IMR-90 (cell line): ENCODE measurements at regions not wholly inside any gene's neighbourhood (a gene's known extent, or its start where the extent isn't known, plus 50 kb on each side); places are given as distances from the start of the nearest gene placed in this dataset.

Experiments
- ATAC-seq: fragments of 200-7000 bp; cut with Tn5 transposase; 2 replicates; pipeline ENCODE4 v1.9.1; 2020; ENCODE audit warnings: low read depth, mild to moderate bottlenecking, moderate library complexity
- BruUV-seq: library from RNA; stranded (reverse); fragments of 400-500 nt; replicated peaks from 2 replicates; lab custom pipeline; 2021; lab: Mats Ljungman, UMichigan
- CTCF ChIA-PET: fragments of 300-600 bp; formaldehyde crosslinking; extraction: SDS; loops from one replicate; lab custom pipeline; 2021; ENCODE audit warnings: antibody characterized with exemption; lab: Yijun Ruan, JAX
- POLR2A ChIA-PET: fragments of 300-600 bp; sonication (Branson Sonifier 250); formaldehyde crosslinking; loops from one replicate; lab custom pipeline; 2022; ENCODE audit warnings: antibody characterized with exemption; ENCODE audit not compliant: unreplicated experiment; lab: Charles Lee
- DNase-seq: peaks from one replicate; pipeline ENCODE4 v3.0.0; 2013
- H2AFZ ChIP-seq: replicated peaks from 2 replicates; pipeline ENCODE3; 2013; ENCODE audit warnings: low read length, mild to moderate bottlenecking; ENCODE audit not compliant: poor library complexity
- H2AK5ac ChIP-seq: 2 replicates; pipeline ENCODE4 v1.6.1; 2013; ENCODE audit warnings: low read depth, low read length, inconsistent platforms
- H2AK9ac ChIP-seq: replicated peaks from 2 replicates; pipeline ENCODE3; 2013; ENCODE audit warnings: mild to moderate bottlenecking, low read depth, low read length, moderate library complexity; ENCODE audit not compliant: poor library complexity
- H2BK120ac ChIP-seq: 2 replicates; pipeline ENCODE4 v1.6.1; 2013; ENCODE audit warnings: low read depth, low read length, inconsistent platforms
- H2BK15ac ChIP-seq: 3 replicates; pipeline ENCODE4 v1.6.1; 2013; ENCODE audit warnings: low read depth, low read length, inconsistent platforms
- H2BK20ac ChIP-seq: 2 replicates; pipeline ENCODE4 v1.6.1; 2013; ENCODE audit warnings: low read depth, mild to moderate bottlenecking, inconsistent platforms, low read length, moderate library complexity
- H2BK5ac ChIP-seq: 2 replicates; pipeline ENCODE4 v1.6.1; 2013; ENCODE audit warnings: mild to moderate bottlenecking, low read depth, low read length, inconsistent platforms; ENCODE audit not compliant: poor library complexity, severe bottlenecking
- H3K14ac ChIP-seq: replicated peaks from 2 replicates; pipeline ENCODE4 v1.6.1; 2013; ENCODE audit warnings: low read depth, low read length, inconsistent platforms
- H3K18ac ChIP-seq: 2 replicates; pipeline ENCODE4 v1.6.1; 2013; ENCODE audit warnings: low read depth, low read length, control low read depth
- H3K23ac ChIP-seq: 2 replicates; pipeline ENCODE4 v1.6.1; 2013; ENCODE audit warnings: low read depth, low read length, inconsistent platforms
- H3K27ac ChIP-seq: 2 replicates; pipeline ENCODE4 v1.5.1; 2013; ENCODE audit warnings: mild to moderate bottlenecking, control low read depth, low read length; ENCODE audit not compliant: insufficient read depth
- H3K27me3 ChIP-seq: 2 replicates; pipeline ENCODE4 v1.6.1; 2013; ENCODE audit warnings: low read length; ENCODE audit not compliant: control insufficient read depth, insufficient read depth
- H3K36me3 ChIP-seq: 2 replicates; pipeline ENCODE4 v1.6.1; 2013; ENCODE audit warnings: low read length, mixed read lengths; ENCODE audit not compliant: control insufficient read depth, insufficient read depth
- H3K4ac ChIP-seq: 2 replicates; pipeline ENCODE4 v1.6.1; 2013; ENCODE audit warnings: low read depth, low read length, inconsistent platforms
- H3K4me1 ChIP-seq: 2 replicates; pipeline ENCODE4 v1.6.1; 2013; ENCODE audit warnings: low read length, mixed read lengths; ENCODE audit not compliant: control insufficient read depth, insufficient read depth
- H3K4me2 ChIP-seq: 2 replicates; pipeline ENCODE4 v1.6.1; 2013; ENCODE audit warnings: low read depth, mild to moderate bottlenecking, control low read depth, low read length, moderate library complexity
- H3K4me3 ChIP-seq: 2 replicates; pipeline ENCODE4 v1.5.1; 2013; ENCODE audit warnings: low read depth, mild to moderate bottlenecking, control low read depth, low read length, moderate library complexity; ENCODE audit not compliant: insufficient read depth
- H3K56ac ChIP-seq: 2 replicates; pipeline ENCODE4 v1.6.1; 2013; ENCODE audit warnings: low read length, inconsistent platforms; ENCODE audit not compliant: insufficient read depth; ENCODE audit errors: extremely low read depth
- H3K79me1 ChIP-seq, 2 experiments: 2 replicates each; pipeline ENCODE4 v1.6.1; 2013; ENCODE audit warnings: low read length in 2 of 2, inconsistent platforms in 1 of 2, low read depth in 1 of 2
- H3K9ac ChIP-seq: 2 replicates; pipeline ENCODE4 v1.6.1; 2013; ENCODE audit warnings: low read depth, low read length, control low read depth
- H3K9me1 ChIP-seq: 2 replicates; pipeline ENCODE4 v1.6.1; 2013; ENCODE audit warnings: low read length, inconsistent platforms; ENCODE audit not compliant: insufficient read depth
- H3K9me3 ChIP-seq: 2 replicates; pipeline ENCODE4 v1.6.1; 2013; ENCODE audit warnings: low read length; ENCODE audit not compliant: control insufficient read depth, insufficient read depth
- H4K20me1 ChIP-seq: 2 replicates; pipeline ENCODE4 v1.6.1; 2013; ENCODE audit warnings: low read length, inconsistent platforms; ENCODE audit not compliant: insufficient read depth
- H4K5ac ChIP-seq: 2 replicates; pipeline ENCODE4 v1.6.1; 2013; ENCODE audit warnings: mild to moderate bottlenecking, low read depth, low read length, control low read depth
- H4K8ac ChIP-seq, 2 experiments: 2 replicates each; pipeline ENCODE4 v1.6.1; 2013; ENCODE audit warnings: low read depth in 2 of 2, low read length in 2 of 2, control low read depth in 1 of 2, inconsistent platforms in 1 of 2
- H4K91ac ChIP-seq: 2 replicates; pipeline ENCODE4 v1.6.1; 2013; ENCODE audit warnings: low read depth, low read length, inconsistent platforms; ENCODE audit not compliant: insufficient read depth
- CTCF ChIP-seq: conservative IDR thresholded peaks from 2 replicates; pipeline ENCODE4 v1.5.1; 2012; ENCODE audit warnings: mild to moderate bottlenecking, low read depth, low read length, improper control_type of control experiment
- FOS ChIP-seq: fragments of 150-350 bp; IDR thresholded peaks from 2 replicates; pipeline ENCODE4 v1.6.1; 2016; ENCODE audit warnings: low read depth, low read length
- MAFK ChIP-seq: IDR thresholded peaks from 2 replicates; pipeline ENCODE4 v1.6.1; 2012; ENCODE audit warnings: low read depth, low read length, improper control_type of control experiment
- MAZ ChIP-seq: IDR thresholded peaks from 2 replicates; pipeline ENCODE4 v1.6.1; 2012; ENCODE audit warnings: low read depth, mild to moderate bottlenecking, low read length, improper control_type of control experiment, moderate library complexity, borderline replicate concordance
- POLR2A ChIP-seq: IDR thresholded peaks from 2 replicates; pipeline ENCODE4 v1.6.1; 2012; ENCODE audit warnings: mild to moderate bottlenecking, low read depth, low read length
- RAD21 ChIP-seq: IDR thresholded peaks from 2 replicates; pipeline ENCODE4 v1.6.1; 2012; ENCODE audit warnings: low read length, improper control_type of control experiment
- RFX5 ChIP-seq: IDR thresholded peaks from 2 replicates; pipeline ENCODE4 v1.8.0; 2012; ENCODE audit warnings: low read depth, mild to moderate bottlenecking, low read length, moderate library complexity
- SMC3 ChIP-seq: fragments of 150-350 bp; IDR thresholded peaks from 2 replicates; pipeline ENCODE4 v1.6.1; 2016; ENCODE audit warnings: low read depth, mild to moderate bottlenecking, antibody characterized with exemption, low read length, moderate library complexity
- USF2 ChIP-seq: fragments of 150-350 bp; IDR thresholded peaks from 2 replicates; pipeline ENCODE4 v1.6.1; 2017; ENCODE audit warnings: mild to moderate bottlenecking, antibody characterized with exemption, low read length, low read depth
- WGBS, 2 experiments: methylation state at CpG; one replicate each; pipeline versions ENCODE4 v1.1.5 to v1.1.7; 2013; ENCODE audit warnings: missing lambda C conversion rate in 2 of 2; ENCODE audit not compliant: insufficient read length in 1 of 2; ENCODE audit errors: extremely low coverage in 2 of 2; 5-methylcytosine and 5-hydroxymethylcytosine counted together
- dilution Hi-C: fragments of 300-500 bp; cut with HindIII; formaldehyde crosslinking; loops from one replicate; pipeline ENCODE4 v1.14.3; 2018; ENCODE audit warnings: low sequenced_read_pairs; ENCODE audit not compliant: unreplicated experiment
- in situ Hi-C: fragments of 300-500 bp; cut with MboI; formaldehyde crosslinking; loops from 3 replicates; pipeline ENCODE4 v1.14.3; 2019; ENCODE audit warnings: low sequenced_read_pairs, inconsistent platforms, mixed read lengths
- intact Hi-C: fragments of 100-400 bp; cut with micrococcal nuclease; formaldehyde crosslinking; loops from 2 replicates; pipeline ENCODE4 v1.10.0; 2022

- in situ Hi-C loops (no loop called here), dilution Hi-C loops (no loop called here)
Observed at GRCh38 chr1:99149952-99150351, 114.3 kb upstream of the PLPPR4 start.

More at GRCh38 chr1:99149952-99150351, 114.3 kb upstream of the PLPPR4 start:
- Histone ChIP-seq H3K9ac (no peak overlapping the region), H2AK9ac (no peak overlapping the region), H4K5ac (no peak overlapping the region), H3K14ac (no peak overlapping the region), H2BK120ac (no peak overlapping the region), H3K27me3 (0 out of 2 replicates have a peak, but pooled peaks cover 1% of the 10 kb centered on the region), H3K4me3 (no peak overlapping the region), H4K91ac (no peak overlapping the region), H2BK20ac (no peak overlapping the region), H2BK15ac (no peak overlapping the region), H3K79me1 (no peaks in the 10 kb centered on the region), H2BK5ac (no peak overlapping the region), H3K23ac (no peak overlapping the region), H3K27ac (no peak overlapping the region), H3K4me2 (no peak overlapping the region), H3K9me1 (no peaks in the 10 kb centered on the region), H2AFZ (no peak overlapping the region), H3K4ac (no peak overlapping the region), H4K8ac (no peak overlapping the region), H2AK5ac (no peak overlapping the region), H3K18ac (no peak overlapping the region), H3K36me3 (no peaks in the 10 kb centered on the region), H3K4me1 (no peaks in the 10 kb centered on the region), H4K20me1 (no peaks in the 10 kb centered on the region), H3K56ac (no peak overlapping the region), H3K9me3 (no peaks in the 10 kb centered on the region)
- DNase-seq, result no peak
- no CpG with 5 or more reads among the region's 3 CpGs for WGBS, 2 experiments
- CTCF ChIA-PET, result interaction anchor here (0.6 kb wide), 1 partner anchor 486 kb away, joined by 3 read pairs; no protein-coding TSS in a partner anchor
- TF ChIP-seq RAD21 (no peak), CTCF (no peak), MAZ (no peak), POLR2A (no peak), FOS (no peak), SMC3 (no peak), MAFK (no peak), RFX5 (no peak), USF2 (no peak)
- ATAC-seq, result no peak
- BruUV-seq, result no TSS peak
- POLR2A ChIA-PET, result no interaction called here
- intact Hi-C loops, result no loop called here
